Natural killer cell treated with Interleukin-12 subunit alpha and Interleukin-12 subunit beta and Interleukin-15 and Interleukin-18, amount 100 ng/mL, for 72 hours (primary cell): ENCODE measurements at regions not wholly inside any gene's neighbourhood (a gene's known extent, or its start where the extent isn't known, plus 50 kb on each side); places are given as distances from the start of the nearest gene placed in this dataset.

ENCODE experiments used
- ATAC-seq, 2 donors: fragments of 150-1000 bp; cut with Tn5 transposase in 1 of 2; sonication (Bioruptor Pico), chemical (Tn5 transposase) in 1 of 2; 2 replicates each; pipeline ENCODE4 v1.10.0; 2021
- DNase-seq: peaks from one replicate; pipeline ENCODE4 v3.0.0; 2022; ENCODE audit warnings: low spot score
- H3K27ac Mint-ChIP-seq, 2 donors: 1 replicate in 1 of 2; 2 replicates in 1 of 2; pipeline ENCODE4 v1.8.0; 2022; ENCODE audit warnings: mixed read lengths in 2 of 2, mild to moderate bottlenecking in 1 of 2, moderate library complexity in 1 of 2
- H3K27me3 Mint-ChIP-seq, 2 donors: 1 replicate in 1 of 2; 2 replicates in 1 of 2; pipeline ENCODE4 v1.8.0; 2022; ENCODE audit warnings: mixed read lengths in 2 of 2
- H3K36me3 Mint-ChIP-seq: one replicate; pipeline ENCODE4 v1.8.0; 2022; ENCODE audit warnings: mixed read lengths
- H3K4me1 Mint-ChIP-seq, 2 donors: 1 replicate in 1 of 2; 2 replicates in 1 of 2; pipeline ENCODE4 v1.8.0; 2022; ENCODE audit warnings: low read depth in 2 of 2, mixed read lengths in 2 of 2, mild to moderate bottlenecking in 1 of 2
- H3K4me3 Mint-ChIP-seq: one replicate; pipeline ENCODE4 v1.8.0; 2022; ENCODE audit warnings: mixed read lengths
- H3K9me3 Mint-ChIP-seq: 2 replicates; pipeline ENCODE4 v1.8.0; 2022; ENCODE audit warnings: mixed read lengths

DNA sequence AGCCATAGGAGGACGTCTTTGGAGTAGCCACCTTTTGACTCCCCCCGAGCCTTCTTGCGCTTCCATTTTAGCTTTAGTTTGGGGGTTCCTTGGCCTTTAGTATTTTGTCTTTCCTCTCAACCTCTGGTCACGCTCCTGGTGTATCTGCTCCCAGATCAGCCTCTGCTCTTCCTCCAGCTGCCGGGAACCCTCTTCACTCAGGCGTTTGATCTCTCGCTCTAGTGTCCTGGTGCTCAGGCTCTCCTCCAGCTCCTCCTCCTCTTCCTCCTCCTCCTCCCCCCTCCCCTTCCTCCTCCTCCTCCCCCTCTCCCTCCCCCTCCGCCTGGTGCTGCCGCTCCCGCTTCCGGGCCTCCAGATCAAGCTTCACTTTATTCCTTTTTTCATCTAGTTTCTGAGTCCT, 1082.3 kb upstream of the TMEFF2 start:
- Mint-ChIP-seq H3K4me3 (no peak overlapping the region), H3K36me3 (no peaks in the 10 kb centered on the region), H3K27me3 (no peaks in the 10 kb centered on the region), H3K27ac (no peak overlapping the region), H3K9me3 (peaks cover 5% of the 10 kb centered on the region), H3K4me1 (no peaks in the 10 kb centered on the region)
- ATAC-seq (no peak), DNase-seq (no peak)

DNA sequence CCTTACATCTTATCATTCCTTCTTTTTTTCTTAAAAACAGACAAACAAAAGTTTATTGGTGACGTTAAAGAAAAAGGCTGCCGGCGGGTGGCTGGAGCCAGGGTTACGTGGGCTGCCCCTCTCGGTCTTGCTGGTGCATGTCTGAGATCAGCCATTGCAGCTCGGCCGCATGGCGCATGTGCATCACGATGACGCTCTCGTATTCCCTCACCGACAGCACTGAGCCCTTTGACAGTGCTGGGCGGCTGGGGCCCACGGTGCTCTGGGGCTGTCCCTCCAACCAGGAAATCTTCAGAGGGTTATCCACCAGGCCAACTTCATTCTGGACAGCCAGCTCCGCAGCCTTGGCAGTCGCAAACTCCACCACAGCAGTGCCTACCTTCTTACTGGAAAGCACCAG, 1081.8 kb upstream of the TMEFF2 start:
- DNase-seq: no peak
- Mint-ChIP-seq H3K27ac (no peak overlapping the region), H3K4me1 (no peaks in the 10 kb centered on the region), H3K27me3 (no peaks in the 10 kb centered on the region), H3K36me3 (no peaks in the 10 kb centered on the region), H3K4me3 (no peak overlapping the region), H3K9me3 (peaks cover 6% of the 10 kb centered on the region)
- ATAC-seq: no peak

DNA sequence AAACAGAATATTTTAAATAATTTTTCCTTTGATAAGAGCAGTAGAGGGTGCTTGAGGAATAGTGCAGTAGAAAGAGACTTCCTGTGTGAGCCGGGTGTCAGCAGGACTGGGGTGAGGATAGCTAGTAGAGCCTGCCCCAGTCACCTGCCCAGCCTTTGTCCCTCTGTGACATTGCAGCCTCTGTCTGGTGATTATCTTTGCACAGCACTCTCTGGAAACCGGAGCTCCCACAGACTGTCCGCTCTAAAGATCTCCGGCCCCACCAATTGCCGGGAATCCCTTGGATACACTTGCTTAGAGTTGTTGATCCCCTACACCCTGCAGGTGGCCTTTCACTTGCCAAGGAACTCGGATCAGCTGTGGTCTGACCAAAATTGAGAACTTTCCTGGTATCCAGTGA, 1081.3 kb upstream of the TMEFF2 start:
- DNase-seq (no peak), ATAC-seq (no peak)
- Mint-ChIP-seq H3K4me1 (no peaks in the 10 kb centered on the region), H3K27ac (no peak overlapping the region), H3K4me3 (no peak overlapping the region), H3K9me3 (peaks cover 6% of the 10 kb centered on the region), H3K27me3 (no peaks in the 10 kb centered on the region), H3K36me3 (no peaks in the 10 kb centered on the region)

DNA sequence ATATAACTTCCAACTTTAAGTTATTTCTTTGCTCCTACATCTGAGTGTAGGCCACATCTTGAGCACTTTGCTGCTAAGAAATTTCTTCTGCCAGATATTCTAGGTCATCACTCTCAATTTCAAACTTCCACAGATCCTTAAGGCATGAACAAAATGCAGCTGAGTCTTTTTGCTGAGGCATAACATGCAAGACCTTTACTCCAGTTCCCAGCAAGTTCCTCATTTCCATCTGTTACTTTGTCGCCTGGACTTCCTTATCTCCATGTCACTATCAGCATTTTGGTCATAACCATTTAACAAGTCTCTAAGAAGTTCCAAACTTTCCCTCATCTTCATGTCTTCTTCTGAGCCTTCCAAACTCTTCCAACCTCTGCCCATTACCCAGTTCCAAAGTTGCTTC, 1077.3 kb upstream of the TMEFF2 start:
- H3K4me1 Mint-ChIP-seq: no peaks in the 10 kb centered on the region
- H3K9me3 Mint-ChIP-seq: peaks cover 9% of the 10 kb centered on the region
- H3K27ac Mint-ChIP-seq: no peak overlapping the region
- ATAC-seq (no peak), DNase-seq (no peak)
- no peak overlapping the region for H3K4me3 Mint-ChIP-seq
- no peaks in the 10 kb centered on the region for H3K36me3 Mint-ChIP-seq
- no peaks in the 10 kb centered on the region for H3K27me3 Mint-ChIP-seq

DNA sequence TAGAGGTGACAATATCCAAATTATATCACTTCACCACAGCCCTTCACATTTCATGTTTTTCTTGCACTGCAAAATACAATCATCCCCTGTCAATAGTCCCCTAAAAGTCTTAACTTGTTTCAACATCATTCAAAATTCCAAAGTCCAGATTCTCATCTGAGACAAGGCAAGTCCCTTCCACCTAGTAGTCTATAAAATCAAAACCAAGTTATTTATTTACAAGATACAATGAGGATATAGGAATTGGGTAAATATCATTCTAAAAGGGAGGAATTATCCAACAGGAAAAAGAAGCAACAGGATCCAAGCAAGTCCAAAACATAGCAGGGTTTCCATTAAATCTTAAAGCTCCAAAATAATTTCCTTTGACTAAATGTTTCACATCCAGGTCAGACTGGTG, 1076.1 kb upstream of the TMEFF2 start:
- no peaks in the 10 kb centered on the region for H3K4me1 Mint-ChIP-seq
- H3K4me3 Mint-ChIP-seq: no peak overlapping the region
- no peak overlapping the region for H3K27ac Mint-ChIP-seq
- H3K27me3 Mint-ChIP-seq: no peaks in the 10 kb centered on the region
- DNase-seq (no peak), ATAC-seq (no peak)
- H3K36me3 Mint-ChIP-seq: no peaks in the 10 kb centered on the region
- peaks cover 9% of the 10 kb centered on the region for H3K9me3 Mint-ChIP-seq

DNA sequence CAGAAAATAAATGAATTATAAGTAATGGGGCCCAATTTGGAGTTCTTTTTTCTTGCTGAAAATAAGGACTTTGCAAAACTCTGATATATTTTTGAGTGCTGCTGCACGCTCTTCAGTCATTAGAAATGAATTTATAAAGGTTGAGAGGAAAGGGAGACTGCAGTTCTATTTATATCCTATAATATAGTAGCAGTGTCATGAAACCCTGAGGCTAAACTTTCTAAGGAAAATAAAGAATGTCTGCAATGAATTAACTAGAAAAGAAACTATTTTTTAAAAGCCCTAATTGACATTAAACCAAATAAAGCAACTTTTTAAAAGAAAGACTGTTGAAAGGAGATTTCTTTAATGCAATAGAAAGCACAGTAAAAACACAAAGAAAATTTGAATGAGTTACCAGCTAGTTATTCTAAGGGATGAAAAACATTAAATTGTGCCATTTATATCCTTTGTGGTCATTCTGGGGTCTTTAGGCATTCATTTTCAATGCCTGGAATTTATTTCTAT, 1072.8 kb upstream of the TMEFF2 start:
- DNase-seq: no peak
- Mint-ChIP-seq H3K9me3 (peaks cover 9% of the 10 kb centered on the region), H3K36me3 (no peaks in the 10 kb centered on the region), H3K4me3 (no peak overlapping the region), H3K27me3 (no peaks in the 10 kb centered on the region), H3K4me1 (no peaks in the 10 kb centered on the region), H3K27ac (no peak overlapping the region)
- ATAC-seq: no peak

DNA sequence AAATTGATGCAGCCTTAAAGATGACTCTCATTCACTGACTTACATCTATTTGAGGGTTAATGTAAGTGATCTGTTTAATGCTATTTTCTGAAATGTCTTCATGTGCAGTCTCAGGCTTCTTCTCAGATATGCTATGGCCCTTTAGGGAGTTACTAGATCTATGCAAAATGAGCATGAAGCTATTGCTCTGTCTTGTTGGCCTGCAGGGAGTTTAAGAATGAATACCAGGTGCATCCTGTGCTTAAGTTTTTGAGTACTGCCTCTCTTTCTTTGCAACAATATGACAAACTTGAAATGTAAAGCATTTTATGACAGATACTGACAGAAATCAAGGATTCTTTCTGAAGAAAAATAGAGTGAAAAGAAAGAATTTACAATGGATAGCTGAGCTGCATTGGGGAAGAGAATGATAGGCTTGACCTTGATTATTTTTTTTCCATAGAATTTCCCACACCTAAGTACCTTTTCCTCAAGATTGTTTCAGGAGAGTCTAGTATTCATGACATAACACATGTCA, 1058.3 kb upstream of the TMEFF2 start:
- no peaks in the 10 kb centered on the region for H3K27me3 Mint-ChIP-seq
- no peak for DNase-seq
- no peaks in the 10 kb centered on the region for H3K4me1 Mint-ChIP-seq
- peaks cover 9% of the 10 kb centered on the region for H3K9me3 Mint-ChIP-seq
- no peak for ATAC-seq
- H3K27ac Mint-ChIP-seq: no peak overlapping the region
- peaks cover 2% of the 10 kb centered on the region for H3K36me3 Mint-ChIP-seq
- no peak overlapping the region for H3K4me3 Mint-ChIP-seq

DNA sequence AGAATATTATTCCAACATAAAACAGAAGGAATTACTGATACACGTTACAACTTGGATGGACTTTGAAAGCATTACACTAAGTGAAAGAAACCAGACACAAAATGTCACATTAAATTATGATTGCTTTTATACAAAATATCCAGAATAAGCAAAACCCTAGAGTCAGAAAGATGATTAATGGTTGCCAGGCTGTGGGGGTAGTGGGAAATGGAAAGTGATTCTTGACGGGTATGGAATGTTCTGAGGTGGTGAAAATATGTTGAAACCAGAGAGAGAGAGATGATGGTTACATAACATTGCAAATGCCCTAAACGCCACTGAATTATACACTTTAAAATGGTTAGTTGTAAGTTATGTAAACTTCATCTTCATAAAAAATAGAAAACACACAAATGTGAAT, 1057.2 kb upstream of the TMEFF2 start:
- ATAC-seq (no peak), DNase-seq (no peak)
- Mint-ChIP-seq H3K9me3 (peaks cover 9% of the 10 kb centered on the region), H3K27me3 (no peaks in the 10 kb centered on the region), H3K4me1 (no peaks in the 10 kb centered on the region), H3K4me3 (no peak overlapping the region), H3K36me3 (no peaks in the 10 kb centered on the region), H3K27ac (no peak overlapping the region)

DNA sequence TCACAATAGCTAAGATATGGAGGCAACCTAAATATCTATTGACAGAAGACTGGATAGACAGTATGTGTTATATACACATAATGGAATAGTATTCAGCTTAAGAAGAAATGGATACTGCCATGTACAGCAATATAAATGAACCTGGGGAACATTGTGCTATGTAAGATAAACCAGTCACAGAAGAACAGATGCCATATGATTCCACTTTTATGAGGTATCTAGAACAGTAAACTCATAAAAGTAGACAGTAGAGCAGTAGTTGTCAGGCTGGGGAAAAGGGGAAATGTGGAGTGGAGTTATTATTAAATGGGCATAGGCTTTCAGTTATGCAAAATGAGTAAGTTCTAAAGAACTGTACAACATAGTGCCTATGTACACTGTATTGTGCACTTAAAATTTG, 1055.7 kb upstream of the TMEFF2 start:
- ATAC-seq: no peak
- no peak overlapping the region for H3K4me3 Mint-ChIP-seq

DNA sequence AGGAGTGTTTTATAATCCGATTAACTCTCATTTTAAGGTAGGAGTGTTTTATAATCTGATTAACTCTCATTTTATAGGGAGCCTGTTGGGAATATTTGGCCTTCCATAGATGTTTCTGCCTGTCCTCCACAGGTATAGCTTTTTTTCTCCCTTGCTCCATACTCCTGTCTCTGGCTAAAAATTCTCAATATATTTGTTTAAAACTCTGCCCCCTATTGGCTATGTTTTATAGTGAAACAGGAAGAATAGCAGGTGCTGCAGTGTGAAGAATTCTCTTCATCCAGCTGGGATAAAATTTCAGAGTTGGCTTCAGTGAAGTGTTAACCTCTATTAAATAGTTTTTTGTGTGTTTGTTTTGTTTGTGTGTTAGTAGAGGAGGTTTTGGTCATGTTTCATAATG, 1046.0 kb upstream of the TMEFF2 start:
- Mint-ChIP-seq H3K36me3 (no peaks in the 10 kb centered on the region), H3K4me3 (no peak overlapping the region), H3K4me1 (no peaks in the 10 kb centered on the region), H3K9me3 (no peaks in the 10 kb centered on the region), H3K27ac (no peak overlapping the region), H3K27me3 (no peaks in the 10 kb centered on the region)
- no peak for DNase-seq
- no peak for ATAC-seq

More for the DNA sequence above, 1055.7 kb upstream of the TMEFF2 start:
- H3K9me3 Mint-ChIP-seq: peaks cover 9% of the 10 kb centered on the region
- DNase-seq: no peak
- H3K27ac Mint-ChIP-seq: no peak overlapping the region
- H3K36me3 Mint-ChIP-seq: no peaks in the 10 kb centered on the region
- H3K27me3 Mint-ChIP-seq: no peaks in the 10 kb centered on the region
- no peaks in the 10 kb centered on the region for H3K4me1 Mint-ChIP-seq

DNA sequence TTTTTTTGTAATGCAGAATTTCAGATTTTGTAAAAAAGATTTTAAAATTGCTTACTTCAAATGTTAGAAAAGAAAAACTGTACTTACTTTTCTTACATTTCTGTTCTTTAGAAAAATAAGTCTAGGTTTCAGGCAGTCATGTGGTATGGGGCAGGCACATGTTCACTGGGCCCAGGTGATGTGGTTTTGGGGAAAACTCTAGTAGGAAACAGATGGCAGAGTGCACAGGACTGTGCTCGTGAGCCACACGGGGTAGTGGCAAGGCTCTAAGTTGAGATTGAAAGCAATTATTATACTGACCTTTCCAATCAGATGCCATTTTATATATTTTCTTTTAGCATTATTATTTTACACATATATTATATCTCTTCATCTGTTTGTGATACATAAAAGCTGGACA, 1036.9 kb upstream of the TMEFF2 start:
- H3K27ac Mint-ChIP-seq: no peak overlapping the region

DNA sequence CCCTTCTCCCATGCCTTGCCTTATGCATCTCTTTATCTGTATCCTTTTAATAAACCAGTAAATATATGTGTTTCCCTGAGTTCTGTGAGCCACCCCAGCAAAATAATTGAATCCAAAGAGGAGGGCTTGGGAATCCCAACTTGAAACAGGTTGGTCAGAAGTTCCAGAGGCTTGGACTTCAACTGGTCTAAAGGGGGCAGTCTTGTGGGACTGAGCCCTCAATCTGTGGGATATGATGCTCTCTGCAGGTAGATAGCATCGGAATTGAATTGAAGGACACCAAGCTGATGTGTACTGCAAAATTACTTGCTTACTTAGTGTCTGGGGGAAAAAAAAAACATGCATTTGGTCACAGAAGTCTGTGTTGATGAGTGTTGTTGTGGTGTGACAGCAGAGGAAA, 1033.5 kb upstream of the TMEFF2 start:
- Mint-ChIP-seq H3K27me3 (no peaks in the 10 kb centered on the region), H3K9me3 (peaks cover 4% of the 10 kb centered on the region), H3K36me3 (no peaks in the 10 kb centered on the region), H3K27ac (no peak overlapping the region), H3K4me1 (no peaks in the 10 kb centered on the region), H3K4me3 (no peak overlapping the region)
- no peak for DNase-seq
- no peak for ATAC-seq

More for the DNA sequence above, 1036.9 kb upstream of the TMEFF2 start:
- no peak for DNase-seq
- H3K27me3 Mint-ChIP-seq: no peaks in the 10 kb centered on the region
- no peak overlapping the region for H3K4me3 Mint-ChIP-seq
- H3K36me3 Mint-ChIP-seq: no peaks in the 10 kb centered on the region
- H3K9me3 Mint-ChIP-seq: no peaks in the 10 kb centered on the region
- no peaks in the 10 kb centered on the region for H3K4me1 Mint-ChIP-seq
- no peak for ATAC-seq

DNA sequence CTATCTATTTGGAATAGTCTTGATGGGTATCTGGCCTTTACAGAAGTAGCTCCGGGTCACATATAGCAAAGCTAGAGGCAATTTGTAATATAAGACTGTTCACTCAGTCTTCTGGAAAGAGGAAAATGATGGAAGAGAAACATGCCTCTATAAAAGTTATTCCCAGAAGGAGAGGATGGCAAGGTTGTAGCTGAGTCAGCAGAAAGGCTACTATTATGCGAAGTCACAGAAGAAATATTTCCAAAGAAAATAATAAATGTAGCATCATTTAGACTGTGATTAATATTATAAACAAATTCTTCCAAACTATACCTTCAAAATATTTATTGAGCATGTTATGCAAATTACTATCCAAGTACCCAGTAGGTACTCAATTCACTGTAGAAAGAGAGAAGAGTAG, 1027.7 kb upstream of the TMEFF2 start:
- no peaks in the 10 kb centered on the region for H3K27me3 Mint-ChIP-seq
- ATAC-seq: no peak
- no peaks in the 10 kb centered on the region for H3K4me1 Mint-ChIP-seq
- no peaks in the 10 kb centered on the region for H3K36me3 Mint-ChIP-seq
- no peak for DNase-seq
- peaks cover 4% of the 10 kb centered on the region for H3K9me3 Mint-ChIP-seq
- H3K4me3 Mint-ChIP-seq: no peak overlapping the region
- H3K27ac Mint-ChIP-seq: no peak overlapping the region

DNA sequence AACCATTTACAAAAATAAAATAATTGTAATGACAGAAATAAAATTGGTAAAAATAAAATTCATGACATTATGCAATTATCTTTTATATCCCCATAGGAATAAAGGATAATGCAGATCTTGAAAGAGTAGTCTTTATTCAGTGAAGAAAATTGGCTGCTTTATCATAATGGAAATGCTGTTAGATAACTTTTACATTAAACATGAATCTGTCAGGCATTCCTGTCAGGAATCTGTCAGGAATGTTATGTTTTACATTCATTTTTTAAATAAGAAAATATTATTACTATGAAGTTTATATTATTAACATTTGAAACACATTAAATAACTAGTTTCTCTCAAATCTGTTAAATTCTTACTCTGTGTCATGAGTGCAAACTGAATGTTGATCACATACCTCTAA, 1024.7 kb upstream of the TMEFF2 start:
- Mint-ChIP-seq H3K9me3 (no peaks in the 10 kb centered on the region), H3K27ac (no peak overlapping the region), H3K36me3 (no peaks in the 10 kb centered on the region), H3K27me3 (no peaks in the 10 kb centered on the region), H3K4me1 (no peaks in the 10 kb centered on the region), H3K4me3 (no peak overlapping the region)
- no peak for ATAC-seq
- DNase-seq: no peak

DNA sequence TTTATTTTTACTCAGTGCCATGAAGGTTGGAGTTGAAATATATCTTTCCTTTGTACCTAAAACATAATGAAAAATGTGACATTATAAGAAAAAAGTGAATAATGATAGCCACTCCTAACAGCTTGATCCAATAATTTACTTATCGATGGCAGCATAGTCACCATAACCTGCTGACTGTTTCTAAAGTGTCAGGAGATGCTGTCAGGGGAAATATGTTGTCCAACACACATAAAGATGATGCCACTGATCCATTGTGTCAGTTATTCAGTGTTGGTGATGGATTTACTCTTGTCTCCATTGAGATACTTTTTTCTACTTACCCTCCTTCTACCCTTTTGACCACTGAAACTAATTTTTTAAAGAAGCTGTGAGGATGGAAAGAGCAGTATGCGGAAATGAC, 1006.9 kb upstream of the TMEFF2 start:
- no peak overlapping the region for H3K27ac Mint-ChIP-seq
- no peaks in the 10 kb centered on the region for H3K4me1 Mint-ChIP-seq
- DNase-seq: no peak
- no peaks in the 10 kb centered on the region for H3K27me3 Mint-ChIP-seq
- H3K9me3 Mint-ChIP-seq: peaks cover 12% of the 10 kb centered on the region
- no peak overlapping the region for H3K4me3 Mint-ChIP-seq
- ATAC-seq: no peak
- H3K36me3 Mint-ChIP-seq: peaks cover 6% of the 10 kb centered on the region
